ENCODE measurements at regions not wholly inside any gene's neighbourhood (a gene's known extent, or its start where the extent isn't known, plus 50 kb on each side); places are given as distances from the start of the nearest gene placed in this dataset.

DNA sequence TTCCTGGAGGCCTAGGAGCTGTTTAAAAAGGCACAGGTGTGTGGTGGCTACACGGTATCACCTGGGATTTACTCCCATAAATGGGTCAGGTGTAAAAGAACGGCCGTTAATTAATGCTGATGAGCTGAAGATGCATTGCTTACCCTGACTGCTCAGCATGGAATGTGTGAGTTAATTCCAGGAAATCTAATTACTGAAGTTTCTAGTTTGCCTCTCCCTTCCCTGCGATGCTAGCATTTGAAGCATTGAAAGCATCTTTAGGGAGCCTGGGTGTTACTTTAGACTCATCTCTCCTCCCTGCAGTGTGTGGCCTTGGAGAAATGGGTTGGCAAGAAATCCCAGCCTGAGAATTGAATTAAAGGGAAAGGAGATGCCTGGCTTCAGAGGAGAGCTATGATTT, 415.9 kb downstream of the FUT8 start:
- Histone ChIP-seq H3K4me3 (ENCODE audit: low read length) (no peak overlapping the region), H3K36me3 (ENCODE audit: control insufficient read depth, insufficient read depth, low read length) (no peaks in the 10 kb centered on the region), H3K9ac (ENCODE audit: extremely low read depth, low read length, poor library complexity, severe bottlenecking) (no peak overlapping the region), H3K27me3 (ENCODE audit: control insufficient read depth, insufficient read depth, low read length, poor library complexity, severe bottlenecking) (peaks cover 3% of the 10 kb centered on the region), H3K4me1 (ENCODE audit: control insufficient read depth, insufficient read depth, low read length) (peaks cover 20% of the 10 kb centered on the region), H3K27ac (ENCODE audit: low read depth, low read length) (no peak overlapping the region), H3K9me3 (ENCODE audit: control insufficient read depth, low read length) (no peaks in the 10 kb centered on the region)
- Mint-ChIP-seq H3K9me3 (no peaks in the 10 kb centered on the region), H3K27ac (no peak overlapping the region), H3K27me3 (ENCODE audit: insufficient read depth) (peaks cover 27% of the 10 kb centered on the region), H3K4me1 (peaks cover 46% of the 10 kb centered on the region), H3K36me3 (ENCODE audit: low read depth) (no peaks in the 10 kb centered on the region), H3K4me3 (no peak overlapping the region)
- 80 to 86% methylated on average over 3 to 4 of the region's 4 CpGs for WGBS, 2 experiments (ENCODE audit: insufficient coverage in 1 of 2, insufficient read length in 1 of 2)
- TF ChIP-seq, protein P1, sequence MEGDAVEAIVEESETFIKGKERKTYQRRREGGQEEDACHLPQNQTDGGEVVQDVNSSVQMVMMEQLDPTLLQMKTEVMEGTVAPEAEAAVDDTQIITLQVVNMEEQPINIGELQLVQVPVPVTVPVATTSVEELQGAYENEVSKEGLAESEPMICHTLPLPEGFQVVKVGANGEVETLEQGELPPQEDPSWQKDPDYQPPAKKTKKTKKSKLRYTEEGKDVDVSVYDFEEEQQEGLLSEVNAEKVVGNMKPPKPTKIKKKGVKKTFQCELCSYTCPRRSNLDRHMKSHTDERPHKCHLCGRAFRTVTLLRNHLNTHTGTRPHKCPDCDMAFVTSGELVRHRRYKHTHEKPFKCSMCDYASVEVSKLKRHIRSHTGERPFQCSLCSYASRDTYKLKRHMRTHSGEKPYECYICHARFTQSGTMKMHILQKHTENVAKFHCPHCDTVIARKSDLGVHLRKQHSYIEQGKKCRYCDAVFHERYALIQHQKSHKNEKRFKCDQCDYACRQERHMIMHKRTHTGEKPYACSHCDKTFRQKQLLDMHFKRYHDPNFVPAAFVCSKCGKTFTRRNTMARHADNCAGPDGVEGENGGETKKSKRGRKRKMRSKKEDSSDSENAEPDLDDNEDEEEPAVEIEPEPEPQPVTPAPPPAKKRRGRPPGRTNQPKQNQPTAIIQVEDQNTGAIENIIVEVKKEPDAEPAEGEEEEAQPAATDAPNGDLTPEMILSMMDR (conservative IDR thresholded peaks at IDR 0.05): no peak
- peak; percentile 61 for DNase-seq

DNA sequence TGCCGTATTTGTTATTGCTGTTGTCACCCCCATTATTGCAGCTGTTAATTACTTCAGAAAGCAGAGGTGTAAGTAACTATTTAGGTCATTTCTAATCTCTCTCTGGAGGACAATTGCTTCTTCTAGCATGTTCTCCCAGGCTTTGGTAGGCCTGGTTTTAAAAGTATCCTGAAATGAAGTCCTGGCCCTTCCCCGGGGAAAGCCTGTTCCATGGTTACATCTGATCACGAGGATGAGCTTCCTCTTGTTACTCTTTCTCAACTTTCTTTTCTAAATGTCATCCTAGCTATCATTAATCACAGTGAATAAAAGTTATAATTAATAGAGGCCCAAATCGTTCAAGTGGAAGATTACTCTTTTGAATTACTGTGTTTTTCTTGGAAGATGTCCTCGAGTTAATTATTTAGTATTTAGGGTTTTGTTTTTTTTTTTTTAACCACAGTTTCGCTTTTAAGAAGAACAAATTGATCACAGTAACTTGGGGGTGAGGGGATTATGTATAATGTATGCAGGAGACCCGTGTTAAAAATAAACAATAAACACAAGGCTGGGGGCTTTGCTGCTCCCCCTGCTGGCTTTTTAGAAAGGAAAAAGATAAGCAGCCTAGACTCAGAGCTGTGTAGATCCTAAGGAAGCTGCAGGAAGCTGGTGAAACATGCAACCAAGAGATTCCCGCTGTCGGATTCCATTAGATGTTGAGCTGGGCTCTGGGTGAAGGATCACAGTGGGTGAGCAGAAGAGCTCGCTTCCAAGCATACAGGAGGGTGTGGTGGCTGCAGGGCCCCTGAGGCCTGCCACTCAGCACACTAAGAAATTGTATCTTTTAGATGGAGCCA, 420.1 kb downstream of the FUT8 start:
- Mint-ChIP-seq H3K36me3 (ENCODE audit: low read depth) (no peaks in the 10 kb centered on the region), H3K4me3 (no peak overlapping the region), H3K27ac (no peak overlapping the region), H3K4me1 (peaks cover 42% of the 10 kb centered on the region), H3K27me3 (ENCODE audit: insufficient read depth) (peaks cover 30% of the 10 kb centered on the region), H3K9me3 (no peaks in the 10 kb centered on the region)
- TF ChIP-seq, protein P1 (conservative IDR thresholded peaks at IDR 0.05): peak; percentile 80
- Histone ChIP-seq H3K9ac (ENCODE audit: extremely low read depth, low read length, poor library complexity, severe bottlenecking) (no peak overlapping the region), H3K36me3 (ENCODE audit: control insufficient read depth, insufficient read depth, low read length) (no peaks in the 10 kb centered on the region), H3K9me3 (ENCODE audit: control insufficient read depth, low read length) (no peaks in the 10 kb centered on the region), H3K4me3 (ENCODE audit: low read length) (no peak overlapping the region), H3K4me1 (ENCODE audit: control insufficient read depth, insufficient read depth, low read length) (peaks cover 11% of the 10 kb centered on the region), H3K27me3 (ENCODE audit: control insufficient read depth, insufficient read depth, low read length, poor library complexity, severe bottlenecking) (peaks cover 3% of the 10 kb centered on the region), H3K27ac (ENCODE audit: low read depth, low read length) (no peak overlapping the region)
- DNase-seq: peak; percentile 77
- 67 to 71% methylated on average over 6 to 10 of the region's 10 CpGs for WGBS, 2 experiments (ENCODE audit: insufficient coverage in 1 of 2, insufficient read length in 1 of 2)

DNA sequence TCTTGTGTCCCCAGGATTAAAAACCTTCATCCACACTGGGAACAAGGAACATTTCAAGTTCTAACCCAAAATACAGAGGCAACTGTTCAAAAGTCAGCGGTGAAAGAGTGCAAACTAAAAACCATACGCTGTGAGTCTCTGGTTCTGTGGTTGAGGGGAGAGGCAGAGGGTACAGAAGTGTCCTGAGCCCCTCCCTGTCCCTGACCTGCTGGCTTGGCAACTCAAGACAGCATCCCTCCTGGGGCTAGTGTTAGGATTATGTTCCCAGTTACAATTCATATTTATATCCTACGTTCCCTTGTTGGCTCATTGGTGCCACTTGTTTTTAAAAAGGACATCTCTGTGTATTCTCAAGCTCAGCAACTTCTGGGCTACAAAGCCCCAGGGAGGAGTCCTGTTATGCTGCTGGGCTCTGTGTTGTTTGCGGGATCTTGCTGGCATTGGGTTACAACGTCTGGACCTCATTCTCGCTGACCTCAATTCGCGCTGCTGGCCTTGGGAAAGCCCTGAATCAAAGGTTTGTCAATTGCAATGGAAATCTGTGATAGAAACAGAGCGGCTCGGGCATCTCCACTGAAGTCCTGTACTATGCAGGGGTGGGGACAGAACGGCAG, 420.8 kb downstream of the FUT8 start:
- WGBS, 2 experiments (ENCODE audit: insufficient coverage in 1 of 2, insufficient read length in 1 of 2): 86 to 93% methylated on average over 8 to 11 of the region's 11 CpGs
- Histone ChIP-seq H3K9me3 (ENCODE audit: control insufficient read depth, low read length) (no peaks in the 10 kb centered on the region), H3K4me1 (ENCODE audit: control insufficient read depth, insufficient read depth, low read length) (peaks cover 3% of the 10 kb centered on the region), H3K4me3 (ENCODE audit: low read length) (no peak overlapping the region), H3K27ac (ENCODE audit: low read depth, low read length) (no peak overlapping the region), H3K27me3 (ENCODE audit: control insufficient read depth, insufficient read depth, low read length, poor library complexity, severe bottlenecking) (peaks cover 3% of the 10 kb centered on the region), H3K9ac (ENCODE audit: extremely low read depth, low read length, poor library complexity, severe bottlenecking) (no peak overlapping the region), H3K36me3 (ENCODE audit: control insufficient read depth, insufficient read depth, low read length) (no peaks in the 10 kb centered on the region)
- H3K27ac Mint-ChIP-seq: no peak overlapping the region
- H3K4me3 Mint-ChIP-seq: no peak overlapping the region
- H3K27me3 Mint-ChIP-seq (ENCODE audit: insufficient read depth): peaks cover 37% of the 10 kb centered on the region
- H3K36me3 Mint-ChIP-seq (ENCODE audit: low read depth): no peaks in the 10 kb centered on the region
- peaks cover 34% of the 10 kb centered on the region for H3K4me1 Mint-ChIP-seq
- no peak for DNase-seq
- H3K9me3 Mint-ChIP-seq: no peaks in the 10 kb centered on the region
- TF ChIP-seq, protein P1 (conservative IDR thresholded peaks at IDR 0.05): no peak

Measured in endodermal cell (in vitro differentiated cells).